Panc1 (cell line): ENCODE measurements at regions not wholly inside any gene's neighbourhood (a gene's known extent, or its start where the extent isn't known, plus 50 kb on each side); places are given as distances from the start of the nearest gene placed in this dataset.
"Not testable (repeated sequence)": the region's sequence is repeated elsewhere in the genome, so short reads cannot be mapped to it uniquely, and the experiment has no call there.

Source experiments
- POLR2AphosphoS5 ChIP-seq: IDR thresholded peaks from 2 replicates; pipeline ENCODE4 v1.6.1; 2012; ENCODE audit warnings: mild to moderate bottlenecking, low read depth, low read length, moderate library complexity
- REST ChIP-seq, 2 experiments: IDR thresholded peaks; 2 replicates each; pipeline ENCODE4 v1.6.1; 2011 to 2012; ENCODE audit warnings: low read depth in 2 of 2, control low read depth in 1 of 2, low read length in 1 of 2, mild to moderate bottlenecking in 1 of 2, moderate library complexity in 1 of 2; ENCODE audit not compliant: insufficient read depth in 1 of 2
- TF ChIP-seq, protein P1 (sequence below): fragments of 450-650 bp; IDR thresholded peaks from 2 replicates; pipeline ENCODE4 v1.5.1; 2017; ENCODE audit warnings: mild to moderate bottlenecking

DNA sequence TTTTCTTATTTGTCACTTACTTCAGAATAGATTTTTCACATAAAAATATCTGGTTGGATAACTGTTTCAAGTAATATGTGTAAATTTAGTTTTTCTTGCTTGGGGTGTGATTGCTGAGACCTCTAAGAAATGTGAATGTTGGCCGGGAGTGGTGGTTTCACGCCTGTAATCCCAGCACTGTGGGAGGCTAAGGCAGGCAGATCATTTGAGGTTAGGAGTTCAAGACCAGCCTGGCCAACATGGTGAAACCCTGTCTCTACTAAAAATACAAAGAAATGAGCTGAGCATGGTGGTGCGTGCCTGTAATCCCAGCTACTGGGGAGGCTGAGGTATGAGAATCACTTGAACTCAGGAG, 161.5 kb downstream of the REEP3 start:
- TF ChIP-seq, protein P1, sequence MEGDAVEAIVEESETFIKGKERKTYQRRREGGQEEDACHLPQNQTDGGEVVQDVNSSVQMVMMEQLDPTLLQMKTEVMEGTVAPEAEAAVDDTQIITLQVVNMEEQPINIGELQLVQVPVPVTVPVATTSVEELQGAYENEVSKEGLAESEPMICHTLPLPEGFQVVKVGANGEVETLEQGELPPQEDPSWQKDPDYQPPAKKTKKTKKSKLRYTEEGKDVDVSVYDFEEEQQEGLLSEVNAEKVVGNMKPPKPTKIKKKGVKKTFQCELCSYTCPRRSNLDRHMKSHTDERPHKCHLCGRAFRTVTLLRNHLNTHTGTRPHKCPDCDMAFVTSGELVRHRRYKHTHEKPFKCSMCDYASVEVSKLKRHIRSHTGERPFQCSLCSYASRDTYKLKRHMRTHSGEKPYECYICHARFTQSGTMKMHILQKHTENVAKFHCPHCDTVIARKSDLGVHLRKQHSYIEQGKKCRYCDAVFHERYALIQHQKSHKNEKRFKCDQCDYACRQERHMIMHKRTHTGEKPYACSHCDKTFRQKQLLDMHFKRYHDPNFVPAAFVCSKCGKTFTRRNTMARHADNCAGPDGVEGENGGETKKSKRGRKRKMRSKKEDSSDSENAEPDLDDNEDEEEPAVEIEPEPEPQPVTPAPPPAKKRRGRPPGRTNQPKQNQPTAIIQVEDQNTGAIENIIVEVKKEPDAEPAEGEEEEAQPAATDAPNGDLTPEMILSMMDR: not testable (repeated sequence)
- not testable (repeated sequence) for TF ChIP-seq POLR2AphosphoS5; REST (IDR thresholded peaks at IDR 0.05; ENCODE audit: insufficient read depth in 1 of 2, low read depth in 2 of 2, low read length in 1 of 2)
